ENCODE measurements at regions not wholly inside any gene's neighbourhood (a gene's known extent, or its start where the extent isn't known, plus 50 kb on each side); places are given as distances from the start of the nearest gene placed in this dataset.
A peak's percentile ranks its signal among the peaks of the same experiment; 100 is the strongest.

- Histone ChIP-seq H4K5ac (ENCODE audit: insufficient read length, low read depth, low read length) (no peak overlapping the region), H4K20me1 (replicated peaks in 1 of 2; ENCODE audit: control insufficient read depth in 1 of 2, insufficient read depth in 2 of 2, low read length in 2 of 2) (no peaks in the 10 kb centered on the region), H3K14ac (ENCODE audit: insufficient read length) (no peak overlapping the region), H3K79me1 (ENCODE audit: low read depth, low read length) (no peaks in the 10 kb centered on the region), H2BK120ac (replicated peaks; ENCODE audit: low read depth, low read length) (no peak overlapping the region), H3K4ac (replicated peaks; ENCODE audit: insufficient read length, low read depth, low read length) (no peak overlapping the region), H2BK15ac (ENCODE audit: low read length) (no peak overlapping the region), H3K4me1 (replicated peaks in 1 of 4; ENCODE audit: control insufficient read depth in 3 of 4, insufficient read depth in 4 of 4, low read length in 3 of 4) (peaks cover 0 to 3% (median 2%) of the 10 kb centered on the region in 4 experiments; a peak in 2 of 7 replicates), H3K27me3 (replicated peaks in 1 of 4; ENCODE audit: control insufficient read depth in 3 of 4, extremely low read depth in 1 of 4, insufficient read depth in 3 of 4, low read length in 3 of 4) (no peaks in the 10 kb centered on the region), H2BK5ac (ENCODE audit: low read depth, low read length) (no peak overlapping the region), H3K9me3 (ENCODE audit: insufficient read depth in 2 of 2, low read depth in 1 of 2, low read length in 1 of 2) (no peaks in the 10 kb centered on the region), H3K4me3 (ENCODE audit: extremely low read depth in 1 of 4, insufficient read depth in 2 of 4, low read depth in 3 of 4, low read length in 4 of 4) (no peak overlapping the region), H2AK5ac (ENCODE audit: low read depth, low read length) (no peak overlapping the region), H3K4me2 (ENCODE audit: insufficient read depth in 1 of 2, low read depth in 2 of 2, low read length in 2 of 2) (no peak overlapping the region), H2BK12ac (ENCODE audit: low read depth, low read length) (no peak overlapping the region), H3K23ac (ENCODE audit: insufficient read length) (no peak overlapping the region), H2BK20ac (ENCODE audit: low read length) (no peak overlapping the region), H3K56ac (replicated peaks; ENCODE audit: insufficient read length, low read depth, low read length) (no peak overlapping the region), H4K8ac (ENCODE audit: extremely low read depth, insufficient read depth, low read length) (no peak overlapping the region), H3K18ac (ENCODE audit: extremely low read depth, low read length) (no peak overlapping the region), H4K91ac (replicated peaks; ENCODE audit: insufficient read length, low read length) (no peak overlapping the region), H2AFZ (ENCODE audit: low read length) (peak overlapping the region; percentile 75; the same call in 1 of the 2 replicates), H3K27ac (ENCODE audit: low read depth, low read length) (no peak overlapping the region), H3K36me3 (ENCODE audit: control insufficient read depth in 2 of 4, insufficient read depth in 4 of 4, low read length in 3 of 4) (no peaks in the 10 kb centered on the region), H3K79me2 (ENCODE audit: control insufficient read depth in 1 of 2, insufficient read depth in 2 of 2, low read length in 2 of 2) (no peaks in the 10 kb centered on the region), H3K9ac (replicated peaks in 1 of 4; ENCODE audit: extremely low read depth in 1 of 4, low read depth in 3 of 4, low read length in 3 of 4) (no peak overlapping the region), H3K23me2 (ENCODE audit: low read depth, low read length) (no peaks in the 10 kb centered on the region)
- DNase-seq (ENCODE audit: low read depth in 1 of 2, low spot score in 2 of 2), result no peak
- POLR2A ChIA-PET (ENCODE audit: partially characterized antibody), result no interaction called here
- CTCF ChIA-PET (ENCODE audit: partially characterized antibody), result interaction anchor here (3.2 kb wide), 1 partner anchor 33 kb away, joined by 11 read pairs; no protein-coding TSS in a partner anchor
- no peak for FAIRE-seq
- WGBS, 2 experiments (ENCODE audit: extremely low coverage in 1 of 2, insufficient coverage in 1 of 2, insufficient read length in 1 of 2, insufficient replicate concordance in 2 of 2, low coverage in 1 of 2, low lambda C conversion rate in 2 of 2, missing lambda C conversion rate in 1 of 2), result 91% methylated on average over 6 of the region's 6 CpGs; no CpG with 5 or more reads in 1 of the 2 experiments
- no peak for TF ChIP-seq EP300 (IDR thresholded peaks at IDR 0.05; ENCODE audit: borderline replicate concordance in 1 of 2, low read depth in 2 of 2, low read length in 2 of 2)
- TF ChIP-seq, protein P1, sequence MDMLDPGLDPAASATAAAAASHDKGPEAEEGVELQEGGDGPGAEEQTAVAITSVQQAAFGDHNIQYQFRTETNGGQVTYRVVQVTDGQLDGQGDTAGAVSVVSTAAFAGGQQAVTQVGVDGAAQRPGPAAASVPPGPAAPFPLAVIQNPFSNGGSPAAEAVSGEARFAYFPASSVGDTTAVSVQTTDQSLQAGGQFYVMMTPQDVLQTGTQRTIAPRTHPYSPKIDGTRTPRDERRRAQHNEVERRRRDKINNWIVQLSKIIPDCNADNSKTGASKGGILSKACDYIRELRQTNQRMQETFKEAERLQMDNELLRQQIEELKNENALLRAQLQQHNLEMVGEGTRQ (IDR thresholded peaks at IDR 0.05; ENCODE audit: low read length), result no peak
Observed at GRCh38 chr16:19940195-19940594, 55.5 kb upstream of the GPRC5B start.

All from H1 (cell line).